ENCODE measurements at regions not wholly inside any gene's neighbourhood (a gene's known extent, or its start where the extent isn't known, plus 50 kb on each side); places are given as distances from the start of the nearest gene placed in this dataset.

DNA sequence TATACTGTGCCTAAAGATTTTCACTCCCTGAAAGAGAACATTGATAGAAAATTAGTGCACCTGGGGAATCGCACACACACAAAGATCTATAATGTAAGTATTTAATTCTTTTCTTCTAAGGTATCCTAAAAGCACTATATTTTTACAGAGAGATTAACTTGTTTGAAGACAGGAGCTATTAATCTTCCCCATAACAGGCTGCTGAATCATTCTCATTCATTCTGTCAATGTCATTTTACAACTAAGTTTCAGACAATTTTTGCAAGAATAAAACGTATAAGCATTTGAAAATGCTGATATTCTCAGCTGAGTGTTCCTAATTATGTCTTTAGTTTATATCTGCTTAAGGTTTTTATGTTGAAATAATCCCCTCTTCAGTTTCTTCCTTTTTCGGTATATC lies 776.7 kb downstream of the NXPH1 start:
- DNase-seq (ENCODE audit: low read depth): no peak
- TF ChIP-seq, protein P1, sequence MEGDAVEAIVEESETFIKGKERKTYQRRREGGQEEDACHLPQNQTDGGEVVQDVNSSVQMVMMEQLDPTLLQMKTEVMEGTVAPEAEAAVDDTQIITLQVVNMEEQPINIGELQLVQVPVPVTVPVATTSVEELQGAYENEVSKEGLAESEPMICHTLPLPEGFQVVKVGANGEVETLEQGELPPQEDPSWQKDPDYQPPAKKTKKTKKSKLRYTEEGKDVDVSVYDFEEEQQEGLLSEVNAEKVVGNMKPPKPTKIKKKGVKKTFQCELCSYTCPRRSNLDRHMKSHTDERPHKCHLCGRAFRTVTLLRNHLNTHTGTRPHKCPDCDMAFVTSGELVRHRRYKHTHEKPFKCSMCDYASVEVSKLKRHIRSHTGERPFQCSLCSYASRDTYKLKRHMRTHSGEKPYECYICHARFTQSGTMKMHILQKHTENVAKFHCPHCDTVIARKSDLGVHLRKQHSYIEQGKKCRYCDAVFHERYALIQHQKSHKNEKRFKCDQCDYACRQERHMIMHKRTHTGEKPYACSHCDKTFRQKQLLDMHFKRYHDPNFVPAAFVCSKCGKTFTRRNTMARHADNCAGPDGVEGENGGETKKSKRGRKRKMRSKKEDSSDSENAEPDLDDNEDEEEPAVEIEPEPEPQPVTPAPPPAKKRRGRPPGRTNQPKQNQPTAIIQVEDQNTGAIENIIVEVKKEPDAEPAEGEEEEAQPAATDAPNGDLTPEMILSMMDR (conservative IDR thresholded peaks at IDR 0.05; ENCODE audit: low read depth, low read length): no peak
- H3K4me3 ChIP-seq (ENCODE audit: low read depth, low read length): no peak overlapping the region

DNA sequence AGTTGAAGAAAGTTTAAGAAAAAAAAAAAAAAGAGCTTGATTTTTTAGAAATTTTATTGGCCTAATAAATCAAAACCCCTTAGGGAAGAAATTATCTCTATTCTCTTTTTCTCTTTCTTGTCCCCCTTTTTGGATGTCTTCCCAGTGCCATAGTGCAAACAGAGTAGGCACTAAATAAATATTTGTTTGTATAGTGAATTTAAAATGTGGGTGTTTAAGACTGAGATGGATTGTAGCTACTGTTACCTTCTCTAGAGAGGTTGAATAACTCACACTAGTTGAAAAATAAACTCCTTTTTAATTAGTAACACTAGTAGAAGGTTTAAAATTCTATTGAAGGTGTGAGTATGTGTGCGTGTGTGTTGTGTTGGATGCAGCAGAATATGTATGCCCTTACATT lies 783.8 kb downstream of the NXPH1 start:
- DNase-seq (ENCODE audit: low read depth): no peak
- TF ChIP-seq, protein P1 (conservative IDR thresholded peaks at IDR 0.05; ENCODE audit: low read depth, low read length): no peak
- no peak overlapping the region for H3K4me3 ChIP-seq (ENCODE audit: low read depth, low read length)

DNA sequence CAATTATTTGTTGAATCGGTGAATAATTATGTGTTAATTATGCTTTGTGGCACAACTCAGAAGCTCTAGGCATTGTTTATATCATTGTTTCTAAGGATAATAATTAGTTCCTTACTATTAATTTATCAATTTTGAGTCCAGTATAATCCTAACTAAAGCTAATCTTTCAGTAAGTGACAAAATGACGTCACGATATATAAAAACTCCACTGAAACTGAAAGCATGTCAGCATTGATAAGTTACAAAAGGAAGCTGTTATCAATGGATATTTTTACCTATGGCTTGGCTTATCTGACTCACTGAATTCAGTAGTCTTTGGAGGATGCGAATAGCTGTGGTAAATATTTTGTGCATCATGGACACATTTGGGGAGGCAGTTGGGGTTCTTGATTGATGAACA lies 793.1 kb downstream of the NXPH1 start:
- TF ChIP-seq, protein P1 (conservative IDR thresholded peaks at IDR 0.05; ENCODE audit: low read depth, low read length): no peak
- H3K4me3 ChIP-seq (ENCODE audit: low read depth, low read length): no peak overlapping the region
- DNase-seq (ENCODE audit: low read depth): no peak

DNA sequence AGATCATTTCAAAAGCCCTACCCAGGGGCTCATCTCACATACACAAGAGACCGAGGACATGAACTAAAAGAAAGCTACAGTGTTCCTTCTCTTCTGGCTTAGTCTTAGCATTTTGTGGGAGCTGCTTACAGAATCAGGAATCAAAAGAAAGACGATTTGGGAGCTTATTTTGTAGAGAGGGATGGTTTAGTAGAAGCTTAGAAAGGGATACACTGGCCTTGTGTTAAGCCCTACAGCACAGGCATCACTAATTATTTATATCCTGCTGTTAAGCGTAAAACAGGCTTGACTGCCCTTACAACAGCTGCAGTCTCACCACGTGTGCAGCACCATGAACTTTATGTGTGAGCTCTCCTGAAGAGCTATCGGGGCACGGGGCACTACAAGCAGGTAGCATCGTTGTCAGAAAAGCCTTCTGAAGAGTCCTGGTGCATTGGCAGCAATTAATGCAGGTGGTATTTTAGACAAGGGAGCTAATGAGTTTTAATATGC lies 798.3 kb downstream of the NXPH1 start:
- DNase-seq (ENCODE audit: low read depth): no peak
- no peak overlapping the region for H3K4me3 ChIP-seq (ENCODE audit: low read depth, low read length)
- TF ChIP-seq, protein P1 (conservative IDR thresholded peaks at IDR 0.05; ENCODE audit: low read depth, low read length): no peak

DNA sequence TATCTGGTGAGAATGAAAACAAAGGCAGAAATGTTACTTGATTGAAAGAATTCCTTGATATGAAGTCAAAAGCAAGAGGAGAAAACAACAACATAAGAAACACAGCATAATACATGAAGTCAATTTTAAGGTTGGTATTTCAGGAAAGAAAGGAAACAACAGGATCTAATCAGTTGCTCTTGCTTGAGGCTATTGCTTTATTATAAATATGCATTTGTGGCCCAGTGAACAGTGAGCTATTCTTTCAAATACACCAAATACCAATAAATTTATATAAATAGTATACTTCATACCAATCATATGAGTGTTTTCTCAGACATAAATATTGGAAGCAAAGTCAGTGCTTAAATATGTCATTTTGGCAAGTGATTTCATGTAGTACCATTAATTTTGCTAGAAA lies 806.6 kb downstream of the NXPH1 start:
- DNase-seq (ENCODE audit: low read depth): no peak
- TF ChIP-seq, protein P1 (conservative IDR thresholded peaks at IDR 0.05; ENCODE audit: low read depth, low read length): no peak
- H3K4me3 ChIP-seq (ENCODE audit: low read depth, low read length): no peak overlapping the region

DNA sequence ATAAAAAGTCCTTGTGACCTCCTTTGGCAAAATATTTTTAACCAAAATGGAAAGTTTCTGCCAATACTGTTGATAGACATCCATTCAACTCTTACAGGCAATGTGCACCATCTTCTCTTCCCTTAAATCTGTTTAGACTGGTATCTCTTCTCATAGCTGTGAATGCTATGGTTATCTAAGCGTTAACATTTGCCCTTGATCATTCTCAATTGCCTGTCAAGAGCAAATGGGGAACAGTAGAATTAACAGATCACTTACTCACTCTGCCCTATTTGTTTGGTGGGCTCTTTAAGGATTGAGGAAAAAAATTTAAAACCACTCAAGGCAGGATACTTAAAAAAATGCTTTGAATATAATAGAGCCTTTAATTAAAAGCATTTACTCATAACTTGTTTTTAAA lies 808.4 kb downstream of the NXPH1 start:
- TF ChIP-seq, protein P1 (conservative IDR thresholded peaks at IDR 0.05; ENCODE audit: low read depth, low read length): no peak
- no peak overlapping the region for H3K4me3 ChIP-seq (ENCODE audit: low read depth, low read length)
- no peak for DNase-seq (ENCODE audit: low read depth)

DNA sequence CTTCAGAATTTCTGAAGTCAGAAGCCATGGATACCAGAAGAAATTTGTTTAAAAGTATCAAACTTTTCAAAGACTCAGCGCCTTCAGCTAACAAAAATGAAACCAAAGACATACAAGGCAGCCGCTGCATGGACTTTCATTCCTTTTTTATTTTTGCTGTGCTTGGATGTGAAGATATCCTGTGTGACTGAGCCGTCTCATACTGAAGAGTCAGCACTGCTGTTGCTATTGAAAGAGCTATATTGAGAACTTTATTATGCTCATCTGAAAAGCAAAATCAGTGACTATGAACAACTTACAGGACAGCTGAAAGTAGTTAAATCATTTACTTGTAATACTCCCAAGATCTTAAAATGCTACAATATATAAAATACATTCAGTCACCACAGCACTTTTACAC lies 809.2 kb downstream of the NXPH1 start:
- DNase-seq (ENCODE audit: low read depth): no peak
- TF ChIP-seq, protein P1 (conservative IDR thresholded peaks at IDR 0.05; ENCODE audit: low read depth, low read length): no peak
- no peak overlapping the region for H3K4me3 ChIP-seq (ENCODE audit: low read depth, low read length)

All from choroid plexus epithelial cell (primary cell).